Trophoblast cell (in vitro differentiated cells and primary cell): ENCODE measurements at regions not wholly inside any gene's neighbourhood (a gene's known extent, or its start where the extent isn't known, plus 50 kb on each side); places are given as distances from the start of the nearest gene placed in this dataset.

Experiments
- DNase-seq, 2 donors: peaks; one replicate each; pipeline ENCODE4 v3.0.0-alpha.2; 2016
- H2AFZ ChIP-seq: 2 replicates; pipeline ENCODE4 v1.6.1; 2013; ENCODE audit warnings: low read length, moderate library complexity, mild to moderate bottlenecking; ENCODE audit not compliant: insufficient read depth, poor library complexity
- H2AK5ac ChIP-seq: 2 replicates; pipeline ENCODE4 v1.6.1; 2013; ENCODE audit warnings: mild to moderate bottlenecking, low read length
- H2BK120ac ChIP-seq: 2 replicates; pipeline ENCODE4 v1.6.1; 2013; ENCODE audit warnings: low read length, mild to moderate bottlenecking, moderate library complexity; ENCODE audit not compliant: insufficient read depth, poor library complexity
- H2BK12ac ChIP-seq: 2 replicates; pipeline ENCODE4 v1.6.1; 2013; ENCODE audit warnings: mild to moderate bottlenecking, low read length, moderate library complexity
- H2BK5ac ChIP-seq: 2 replicates; pipeline ENCODE4 v1.6.1; 2013; ENCODE audit warnings: low read length, low read depth, moderate library complexity, mild to moderate bottlenecking; ENCODE audit not compliant: poor library complexity
- H3K14ac ChIP-seq: 2 replicates; pipeline ENCODE4 v1.6.1; 2013; ENCODE audit warnings: mild to moderate bottlenecking, low read length
- H3K18ac ChIP-seq: 2 replicates; pipeline ENCODE4 v1.6.1; 2013; ENCODE audit warnings: mild to moderate bottlenecking, low read length
- H3K23ac ChIP-seq: 2 replicates; pipeline ENCODE4 v1.6.1; 2013; ENCODE audit warnings: low read length
- H3K27ac ChIP-seq: 2 replicates; pipeline ENCODE4 v1.5.1; 2013; ENCODE audit warnings: low read depth, mild to moderate bottlenecking, inconsistent platforms, low read length, moderate library complexity
- H3K27me3 ChIP-seq: 2 replicates; pipeline ENCODE4 v1.6.1; 2013; ENCODE audit warnings: inconsistent platforms, mild to moderate bottlenecking, low read length, moderate library complexity; ENCODE audit not compliant: insufficient read depth
- H3K36me3 ChIP-seq, 2 experiments: 1 replicate in 1 of 2; 2 replicates in 1 of 2; pipeline ENCODE4 v1.6.1; 2013; ENCODE audit warnings: low read length in 2 of 2, mild to moderate bottlenecking in 2 of 2, moderate library complexity in 1 of 2; ENCODE audit not compliant: insufficient read depth in 2 of 2, control insufficient read depth in 1 of 2
- H3K4ac ChIP-seq: 2 replicates; pipeline ENCODE4 v1.6.1; 2013; ENCODE audit warnings: low read depth, mild to moderate bottlenecking, low read length, moderate library complexity
- H3K4me1 ChIP-seq, 2 experiments: 1 replicate in 1 of 2; 2 replicates in 1 of 2; pipeline ENCODE4 v1.6.1; 2013; ENCODE audit warnings: low read length in 2 of 2, mild to moderate bottlenecking in 2 of 2, moderate library complexity in 1 of 2; ENCODE audit not compliant: insufficient read depth in 2 of 2, control insufficient read depth in 1 of 2
- H3K4me2 ChIP-seq: 2 replicates; pipeline ENCODE4 v1.6.1; 2013; ENCODE audit warnings: inconsistent platforms, mild to moderate bottlenecking, low read length, moderate library complexity
- H3K4me3 ChIP-seq: 2 replicates; pipeline ENCODE4 v1.5.1; 2013; ENCODE audit warnings: mild to moderate bottlenecking, low read depth, low read length, inconsistent platforms
- H3K79me1 ChIP-seq: one replicate; pipeline ENCODE4 v1.6.1; 2013; ENCODE audit warnings: low read length
- H3K79me2 ChIP-seq: 2 replicates; pipeline ENCODE4 v1.6.1; 2013; ENCODE audit warnings: low read length, mild to moderate bottlenecking; ENCODE audit not compliant: control insufficient read depth, insufficient read depth, poor library complexity
- H3K9ac ChIP-seq: 2 replicates; pipeline ENCODE4 v1.6.1; 2013; ENCODE audit warnings: mild to moderate bottlenecking, low read length
- H3K9me3 ChIP-seq: 2 replicates; pipeline ENCODE4 v1.6.1; 2013; ENCODE audit warnings: low read depth, mild to moderate bottlenecking, control low read depth, inconsistent platforms, low read length; ENCODE audit not compliant: insufficient read depth
- H4K12ac ChIP-seq: 2 replicates; pipeline ENCODE4 v1.6.1; 2013; ENCODE audit warnings: low read depth, mild to moderate bottlenecking, low read length, moderate library complexity
- H4K8ac ChIP-seq: 2 replicates; pipeline ENCODE4 v1.6.1; 2013; ENCODE audit warnings: low read depth, mild to moderate bottlenecking, low read length, moderate library complexity
- H4K91ac ChIP-seq: one replicate; pipeline ENCODE4 v1.6.1; 2013; ENCODE audit warnings: low read depth, mild to moderate bottlenecking, low read length, moderate library complexity
- WGBS: extraction: QIAGEN DNeasy Blood & Tissue Kit; methylation state at CpG from one replicate; pipeline ENCODE4 v1.1.7; 2013; ENCODE audit warnings: missing lambda C conversion rate; ENCODE audit not compliant: insufficient read length, insufficient coverage; ENCODE audit errors: extremely low coverage; 5-methylcytosine and 5-hydroxymethylcytosine counted together

DNA sequence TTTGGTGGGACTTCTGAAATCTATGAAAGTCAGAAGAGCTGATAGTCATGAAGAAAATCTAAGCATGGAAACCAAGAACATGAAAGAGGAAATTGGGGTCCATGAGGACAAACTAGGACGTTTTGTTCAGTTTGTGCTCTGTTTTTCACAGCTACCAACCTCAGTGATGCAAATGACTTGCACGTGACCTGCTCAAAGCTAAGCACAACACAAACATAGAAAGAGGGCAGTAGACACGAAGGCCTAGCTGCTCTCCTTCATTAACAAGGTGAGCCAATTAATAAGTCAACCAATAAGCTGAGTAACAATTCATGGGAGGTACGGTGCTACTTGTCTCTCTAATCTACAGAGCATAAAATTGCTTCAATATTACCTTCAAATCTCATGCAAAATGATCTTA, 684.1 kb downstream of the TRAM1L1 start:
- H4K8ac ChIP-seq, result no peak overlapping the region
- no CpG with 5 or more reads among the region's 4 CpGs for WGBS
- no peak overlapping the region for H2BK12ac ChIP-seq
- H4K91ac ChIP-seq, result no peak overlapping the region
- no peak overlapping the region for H3K23ac ChIP-seq
- H3K79me1 ChIP-seq, result no peaks in the 10 kb centered on the region
- no peak for DNase-seq
- H3K79me2 ChIP-seq, result no peaks in the 10 kb centered on the region
- no peaks in the 10 kb centered on the region for H3K4me1 ChIP-seq
- no peaks in the 10 kb centered on the region for H3K27me3 ChIP-seq
- H2BK120ac ChIP-seq, result no peak overlapping the region
- no peak overlapping the region for H3K18ac ChIP-seq
- no peak overlapping the region for H4K12ac ChIP-seq
- no peaks in the 10 kb centered on the region for H3K9me3 ChIP-seq
- no peaks in the 10 kb centered on the region for H3K36me3 ChIP-seq
- H3K9ac ChIP-seq, result no peak overlapping the region
- no peak overlapping the region for H2AFZ ChIP-seq
- H2BK5ac ChIP-seq, result no peak overlapping the region
- no peak overlapping the region for H3K14ac ChIP-seq
- no peak overlapping the region for H3K27ac ChIP-seq
- no peak overlapping the region for H3K4me2 ChIP-seq
- no peak overlapping the region for H3K4me3 ChIP-seq
- H2AK5ac ChIP-seq, result no peak overlapping the region
- no peak overlapping the region for H3K4ac ChIP-seq

DNA sequence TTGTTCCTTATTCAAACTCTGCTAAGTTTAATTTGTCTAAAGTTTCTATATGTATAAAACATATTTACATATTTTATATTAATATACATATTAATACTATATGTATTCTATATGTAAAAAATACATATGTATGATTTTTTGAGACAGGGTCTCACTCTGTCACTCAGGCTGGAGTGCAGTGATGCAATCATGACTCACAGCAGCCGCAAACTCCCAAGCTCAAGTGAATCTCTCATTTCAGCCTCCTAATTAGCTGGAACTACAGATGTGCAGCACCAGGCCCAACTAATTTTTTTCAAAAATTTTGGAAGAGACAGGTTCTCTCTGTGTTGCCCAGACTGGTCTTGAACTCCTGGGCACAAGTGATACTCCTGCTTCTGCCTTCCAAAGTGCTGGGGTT, 684.9 kb downstream of the TRAM1L1 start:
- no peak overlapping the region for H3K27ac ChIP-seq
- H3K27me3 ChIP-seq, result no peaks in the 10 kb centered on the region
- no peak for DNase-seq
- no peak overlapping the region for H3K23ac ChIP-seq
- H4K12ac ChIP-seq, result no peak overlapping the region
- H4K91ac ChIP-seq, result no peak overlapping the region
- WGBS, result no CpG with 5 or more reads among the region's 1 CpG
- no peaks in the 10 kb centered on the region for H3K4me1 ChIP-seq
- H3K18ac ChIP-seq, result no peak overlapping the region
- H2BK120ac ChIP-seq, result no peak overlapping the region
- no peak overlapping the region for H2AFZ ChIP-seq
- no peak overlapping the region for H2BK12ac ChIP-seq
- H3K14ac ChIP-seq, result no peak overlapping the region
- no peak overlapping the region for H3K4me2 ChIP-seq
- H3K9me3 ChIP-seq, result no peaks in the 10 kb centered on the region
- no peak overlapping the region for H3K4me3 ChIP-seq
- no peaks in the 10 kb centered on the region for H3K79me1 ChIP-seq
- H3K4ac ChIP-seq, result no peak overlapping the region
- H2AK5ac ChIP-seq, result no peak overlapping the region
- H3K79me2 ChIP-seq, result no peaks in the 10 kb centered on the region
- H2BK5ac ChIP-seq, result no peak overlapping the region
- no peaks in the 10 kb centered on the region for H3K36me3 ChIP-seq
- H3K9ac ChIP-seq, result no peak overlapping the region
- no peak overlapping the region for H4K8ac ChIP-seq

DNA sequence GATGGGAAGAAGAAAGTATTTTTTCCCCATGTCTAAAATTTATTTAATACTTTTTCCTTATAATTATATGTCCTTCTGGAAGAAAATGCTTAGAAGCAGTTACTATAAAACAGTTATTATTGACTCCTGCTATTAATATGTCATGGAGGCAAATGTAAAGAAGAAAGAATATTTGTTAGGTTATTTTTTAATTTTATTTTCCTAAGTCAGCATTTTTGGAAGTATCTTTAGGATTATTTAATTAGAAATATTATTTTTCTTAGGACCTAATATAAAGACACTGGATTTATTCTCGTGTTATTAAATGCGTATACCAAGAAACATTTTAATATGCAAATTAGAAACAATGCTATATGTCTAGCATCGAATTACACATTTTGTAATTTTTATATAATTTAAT, 687.7 kb downstream of the TRAM1L1 start:
- no CpG with 5 or more reads among the region's 3 CpGs for WGBS
- H3K4me1 ChIP-seq, result no peaks in the 10 kb centered on the region
- H4K12ac ChIP-seq, result no peak overlapping the region
- no peaks in the 10 kb centered on the region for H3K79me2 ChIP-seq
- H3K79me1 ChIP-seq, result no peaks in the 10 kb centered on the region
- no peak overlapping the region for H2BK12ac ChIP-seq
- H2BK5ac ChIP-seq, result no peak overlapping the region
- no peak overlapping the region for H4K8ac ChIP-seq
- no peak overlapping the region for H3K9ac ChIP-seq
- H3K4ac ChIP-seq, result no peak overlapping the region
- H3K23ac ChIP-seq, result no peak overlapping the region
- H3K4me3 ChIP-seq, result no peak overlapping the region
- H3K36me3 ChIP-seq, result no peaks in the 10 kb centered on the region
- no peaks in the 10 kb centered on the region for H3K9me3 ChIP-seq
- H3K14ac ChIP-seq, result no peak overlapping the region
- H4K91ac ChIP-seq, result no peak overlapping the region
- H3K4me2 ChIP-seq, result no peak overlapping the region
- no peak overlapping the region for H3K27ac ChIP-seq
- no peak overlapping the region for H2AK5ac ChIP-seq
- H3K27me3 ChIP-seq, result no peaks in the 10 kb centered on the region
- no peak overlapping the region for H2AFZ ChIP-seq
- no peak overlapping the region for H3K18ac ChIP-seq
- no peak overlapping the region for H2BK120ac ChIP-seq
- no peak for DNase-seq

- no peak overlapping the region for H2AK5ac ChIP-seq
Measured at GRCh38 chr4:116397291-116397690, 688.1 kb downstream of the TRAM1L1 start.

More at GRCh38 chr4:116397291-116397690, 688.1 kb downstream of the TRAM1L1 start:
- Histone ChIP-seq H2BK12ac (no peak overlapping the region), H2AFZ (no peak overlapping the region), H3K9me3 (no peaks in the 10 kb centered on the region), H3K79me2 (no peaks in the 10 kb centered on the region), H3K79me1 (no peaks in the 10 kb centered on the region), H4K12ac (no peak overlapping the region), H4K91ac (no peak overlapping the region), H3K9ac (no peak overlapping the region), H3K14ac (no peak overlapping the region), H3K36me3 (no peaks in the 10 kb centered on the region), H3K4me2 (no peak overlapping the region), H3K18ac (no peak overlapping the region), H3K27ac (no peak overlapping the region), H4K8ac (no peak overlapping the region), H3K27me3 (no peaks in the 10 kb centered on the region), H2BK120ac (no peak overlapping the region), H3K4me3 (no peak overlapping the region), H3K23ac (no peak overlapping the region), H3K4me1 (no peaks in the 10 kb centered on the region), H3K4ac (no peak overlapping the region), H2BK5ac (no peak overlapping the region)
- no peak for DNase-seq
